ENCODE measurements at regions not wholly inside any gene's neighbourhood (a gene's known extent, or its start where the extent isn't known, plus 50 kb on each side); places are given as distances from the start of the nearest gene placed in this dataset.

- no peak overlapping the region for H3K4me3 ChIP-seq (ENCODE audit: low read length in 2 of 2)
- peaks cover 0 to 3% of the 10 kb centered on the region in 2 donors for H3K4me1 ChIP-seq (ENCODE audit: control insufficient read depth in 1 of 2, insufficient read depth in 2 of 2, low read length in 2 of 2)
- 87% methylated on average over 5 of the region's 5 CpGs for WGBS, 2 donors
- ATAC-seq (ENCODE audit: low FRiP score): no peak
- no peak overlapping the region for H3K27ac ChIP-seq (ENCODE audit: low read depth in 1 of 2, low read length in 2 of 2)
- intact Hi-C loops (cut with DNase I): loop anchor here in 1 of 2 donors (10.0 kb wide), 1 partner anchor 49 kb away; no protein-coding TSS in a partner anchor
- no peak for DNase-seq
- no peaks in the 10 kb centered on the region for H3K27me3 ChIP-seq (ENCODE audit: control insufficient read depth in 1 of 2, insufficient read depth in 2 of 2, low read length in 1 of 2)
- no peaks in the 10 kb centered on the region for H3K36me3 ChIP-seq (ENCODE audit: control insufficient read depth in 1 of 2, insufficient read depth in 2 of 2, low read length in 1 of 2)
- no peaks in the 10 kb centered on the region for H3K9me3 ChIP-seq (ENCODE audit: control insufficient read depth, low read length)
Measured at GRCh38 chr4:111263836-111264235, 641.0 kb upstream of the PITX2 start.

DNA sequence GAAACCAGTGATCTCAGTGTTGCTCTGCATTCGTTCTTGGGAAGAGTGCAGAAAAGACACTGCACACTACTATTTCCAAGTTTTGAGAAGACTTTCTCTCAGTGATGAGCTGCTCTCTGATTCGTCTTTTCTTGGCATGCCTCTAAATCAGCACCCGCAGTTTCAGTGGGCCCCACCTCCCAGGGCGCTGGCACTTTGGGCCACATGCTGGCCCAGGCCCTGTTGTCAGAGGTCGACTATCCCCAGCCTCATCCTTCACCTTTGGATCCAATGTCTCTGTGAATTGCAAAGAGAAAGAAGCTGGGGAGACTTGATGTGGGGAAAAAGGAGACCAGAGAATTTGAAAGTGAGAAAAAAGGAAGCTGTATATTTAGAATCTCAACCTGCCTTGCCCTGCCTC lies 644.1 kb upstream of the PITX2 start:
- intact Hi-C loops (cut with DNase I): loop anchor here in 1 of 2 donors (10.0 kb wide), 1 partner anchor 52 kb away; no protein-coding TSS in a partner anchor
- WGBS, 2 donors: 76 to 77% methylated on average over 5 of the region's 5 CpGs
- DNase-seq (no peak), ATAC-seq (ENCODE audit: low FRiP score) (no peak)
- H3K4me3 ChIP-seq (ENCODE audit: low read length in 2 of 2): no peak overlapping the region
- peaks cover 3 to 7% of the 10 kb centered on the region in 2 donors for H3K4me1 ChIP-seq (ENCODE audit: control insufficient read depth in 1 of 2, insufficient read depth in 2 of 2, low read length in 2 of 2)
- no peaks in the 10 kb centered on the region for H3K36me3 ChIP-seq (ENCODE audit: control insufficient read depth in 1 of 2, insufficient read depth in 2 of 2, low read length in 1 of 2)
- no peak overlapping the region for H3K27ac ChIP-seq (ENCODE audit: low read depth in 1 of 2, low read length in 2 of 2)
- H3K27me3 ChIP-seq (ENCODE audit: control insufficient read depth in 1 of 2, insufficient read depth in 2 of 2, low read length in 1 of 2): no peaks in the 10 kb centered on the region
- H3K9me3 ChIP-seq (ENCODE audit: control insufficient read depth, low read length): no peaks in the 10 kb centered on the region

DNA sequence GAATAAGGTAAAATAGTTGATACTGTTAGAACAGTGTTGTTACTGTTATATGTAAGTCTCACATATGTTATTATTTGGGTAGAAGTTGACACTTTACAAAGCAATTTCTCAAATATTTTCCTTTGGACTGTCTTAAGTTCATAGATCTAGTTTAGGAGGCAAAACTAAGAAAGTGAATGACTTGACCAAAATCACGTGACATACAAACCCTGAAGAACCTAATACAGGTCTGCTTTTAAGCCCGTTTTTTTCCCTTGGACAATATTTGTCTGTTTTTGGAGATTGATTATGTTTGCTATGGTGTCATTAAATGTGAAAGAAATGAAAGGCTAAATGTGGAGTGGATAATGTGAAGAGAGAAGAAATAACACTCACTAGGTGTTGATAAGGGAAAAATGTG lies 644.9 kb upstream of the PITX2 start:
- Histone ChIP-seq H3K4me1 (ENCODE audit: control insufficient read depth in 1 of 2, insufficient read depth in 2 of 2, low read length in 2 of 2) (peaks cover 3 to 7% of the 10 kb centered on the region in 2 donors), H3K9me3 (ENCODE audit: control insufficient read depth, low read length) (no peaks in the 10 kb centered on the region), H3K27ac (ENCODE audit: low read depth in 1 of 2, low read length in 2 of 2) (no peak overlapping the region), H3K4me3 (ENCODE audit: low read length in 2 of 2) (no peak overlapping the region), H3K27me3 (ENCODE audit: control insufficient read depth in 1 of 2, insufficient read depth in 2 of 2, low read length in 1 of 2) (no peaks in the 10 kb centered on the region), H3K36me3 (ENCODE audit: control insufficient read depth in 1 of 2, insufficient read depth in 2 of 2, low read length in 1 of 2) (no peaks in the 10 kb centered on the region)
- no peak for DNase-seq
- intact Hi-C loops (cut with DNase I): loop anchor here in 1 of 2 donors (10.0 kb wide), 1 partner anchor 53 kb away; no protein-coding TSS in a partner anchor
- ATAC-seq (ENCODE audit: low FRiP score): no peak
- WGBS, 2 donors: 89 to 94% methylated on average over 2 of the region's 2 CpGs

DNA sequence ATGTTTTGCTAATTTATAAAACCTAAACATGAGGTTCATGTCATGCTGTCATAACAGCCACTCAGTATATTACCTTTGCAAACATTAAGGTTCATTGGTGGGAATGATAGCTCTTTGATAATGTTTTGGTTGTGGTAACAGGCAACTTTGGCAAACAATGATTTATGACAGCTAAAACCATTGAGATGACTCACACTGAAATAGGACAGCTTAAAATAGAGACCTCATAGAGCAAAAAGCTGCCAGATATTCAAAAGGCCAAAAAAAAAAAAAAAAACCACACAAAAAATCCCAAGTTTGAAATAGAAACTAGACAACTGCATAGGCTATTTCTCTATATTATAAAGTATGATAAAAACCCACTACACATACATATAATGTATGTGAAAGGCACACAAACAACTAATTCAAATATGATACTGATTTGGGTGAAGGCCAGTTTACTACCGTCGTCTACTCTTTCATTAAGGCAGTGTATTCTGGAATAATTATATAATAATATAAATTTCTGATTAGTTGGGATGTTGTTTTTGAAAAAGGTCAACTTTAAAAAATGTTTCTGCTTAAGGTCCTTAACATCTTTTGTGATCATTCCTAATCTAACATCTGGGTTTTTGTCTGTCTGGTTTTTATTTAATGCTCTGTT lies 646.0 kb upstream of the PITX2 start:
- H3K4me1 ChIP-seq (ENCODE audit: control insufficient read depth in 1 of 2, insufficient read depth in 2 of 2, low read length in 2 of 2): peaks cover 2 to 7% of the 10 kb centered on the region in 2 donors
- ATAC-seq (ENCODE audit: low FRiP score) (no peak), DNase-seq (no peak)
- H3K4me3 ChIP-seq (ENCODE audit: low read length in 2 of 2): peak overlapping the region in 1 of 2 donors; percentile 34
- intact Hi-C loops (cut with DNase I): loop anchor here in 1 of 2 donors (10.0 kb wide), 1 partner anchor 54 kb away; no protein-coding TSS in a partner anchor
- WGBS, 2 donors: 9 to 10% methylated on average over 2 of the region's 2 CpGs
- no peaks in the 10 kb centered on the region for H3K9me3 ChIP-seq (ENCODE audit: control insufficient read depth, low read length)
- H3K36me3 ChIP-seq (ENCODE audit: control insufficient read depth in 1 of 2, insufficient read depth in 2 of 2, low read length in 1 of 2): no peaks in the 10 kb centered on the region
- H3K27ac ChIP-seq (ENCODE audit: low read depth in 1 of 2, low read length in 2 of 2): no peak overlapping the region
- H3K27me3 ChIP-seq (ENCODE audit: control insufficient read depth in 1 of 2, insufficient read depth in 2 of 2, low read length in 1 of 2): no peaks in the 10 kb centered on the region

DNA sequence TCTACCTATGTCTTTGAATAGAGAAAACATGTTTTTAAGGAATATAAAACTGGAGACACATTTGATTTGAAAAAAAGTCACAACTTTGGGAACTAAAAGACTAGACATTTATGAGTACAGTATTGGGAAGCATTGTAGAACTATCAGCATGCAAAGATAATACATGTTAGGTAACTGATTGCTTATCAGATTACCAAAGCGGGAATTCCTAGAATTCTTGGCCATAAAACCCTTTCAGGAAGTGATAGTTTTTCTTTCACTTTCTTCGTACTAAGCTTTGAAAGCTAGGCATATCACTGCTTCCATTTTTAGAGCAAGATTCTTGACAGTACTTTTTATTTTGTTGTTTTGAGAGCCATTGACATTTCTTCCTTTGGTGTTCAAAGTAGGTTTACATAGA lies 646.6 kb upstream of the PITX2 start:
- no peaks in the 10 kb centered on the region for H3K27me3 ChIP-seq (ENCODE audit: control insufficient read depth in 1 of 2, insufficient read depth in 2 of 2, low read length in 1 of 2)
- 3 to 5% methylated on average over 2 of the region's 2 CpGs for WGBS, 2 donors
- no peaks in the 10 kb centered on the region for H3K9me3 ChIP-seq (ENCODE audit: control insufficient read depth, low read length)
- peak overlapping the region in 1 of 2 donors; percentile 34 for H3K4me3 ChIP-seq (ENCODE audit: low read length in 2 of 2)
- peak overlapping the region in 1 of 2 donors; percentile 64 for H3K27ac ChIP-seq (ENCODE audit: low read depth in 1 of 2, low read length in 2 of 2)
- intact Hi-C loops (cut with DNase I): loop anchor here in 1 of 2 donors (10.0 kb wide), 1 partner anchor 55 kb away; no protein-coding TSS in a partner anchor
- DNase-seq (no peak), ATAC-seq (ENCODE audit: low FRiP score) (no peak)
- no peaks in the 10 kb centered on the region for H3K36me3 ChIP-seq (ENCODE audit: control insufficient read depth in 1 of 2, insufficient read depth in 2 of 2, low read length in 1 of 2)
- H3K4me1 ChIP-seq (ENCODE audit: control insufficient read depth in 1 of 2, insufficient read depth in 2 of 2, low read length in 2 of 2): peaks cover 1 to 7% of the 10 kb centered on the region in 2 donors

DNA sequence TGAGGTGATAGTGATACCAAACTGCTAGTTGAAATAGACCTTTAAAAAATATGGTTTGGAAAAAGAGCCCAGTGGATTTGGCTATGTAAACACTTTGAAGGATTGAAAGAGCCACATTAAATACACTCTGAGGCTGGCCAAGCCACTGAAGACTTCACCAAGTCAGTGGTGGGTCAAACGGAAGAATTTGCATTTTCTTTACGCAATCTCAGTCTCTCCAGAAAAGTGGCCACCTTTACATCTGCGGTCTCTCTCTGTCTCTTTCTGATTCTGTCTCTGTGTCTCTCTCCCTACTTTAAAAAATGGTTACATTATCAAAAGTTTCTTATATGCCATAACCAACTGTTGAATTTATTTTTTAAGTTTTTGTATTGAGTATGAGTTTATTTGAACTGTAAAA lies 651.2 kb upstream of the PITX2 start:
- intact Hi-C loops (cut with DNase I): no loop called here
- H3K4me3 ChIP-seq (ENCODE audit: low read length in 2 of 2): no peak overlapping the region
- H3K36me3 ChIP-seq (ENCODE audit: control insufficient read depth in 1 of 2, insufficient read depth in 2 of 2, low read length in 1 of 2): no peaks in the 10 kb centered on the region
- no peak for DNase-seq
- no peaks in the 10 kb centered on the region for H3K9me3 ChIP-seq (ENCODE audit: control insufficient read depth, low read length)
- peaks cover 0 to 7% of the 10 kb centered on the region in 2 donors for H3K4me1 ChIP-seq (ENCODE audit: control insufficient read depth in 1 of 2, insufficient read depth in 2 of 2, low read length in 2 of 2)
- ATAC-seq (ENCODE audit: low FRiP score): no peak
- H3K27me3 ChIP-seq (ENCODE audit: control insufficient read depth in 1 of 2, insufficient read depth in 2 of 2, low read length in 1 of 2): no peaks in the 10 kb centered on the region
- no peak overlapping the region for H3K27ac ChIP-seq (ENCODE audit: low read depth in 1 of 2, low read length in 2 of 2)
- WGBS, 2 donors: 80 to 88% methylated on average over 3 of the region's 3 CpGs

DNA sequence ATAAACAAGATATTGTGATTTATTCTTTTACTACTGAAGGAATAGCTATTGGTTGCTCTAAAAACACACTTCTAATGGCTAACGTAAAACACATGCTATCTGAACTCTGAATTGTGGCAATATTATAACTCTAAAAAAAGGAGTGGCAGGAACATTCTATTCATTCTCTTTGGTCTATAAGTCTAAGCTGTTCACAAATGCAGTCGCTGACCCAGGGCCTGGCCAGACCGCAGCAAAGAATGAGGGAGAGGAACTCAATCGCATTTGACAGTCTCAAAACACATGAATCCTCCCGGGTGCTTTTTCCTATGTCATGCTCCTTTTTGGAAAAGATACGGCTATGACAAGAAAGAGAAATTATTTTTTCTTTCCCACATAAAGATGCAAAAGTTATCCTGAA lies 651.6 kb upstream of the PITX2 start:
- H3K9me3 ChIP-seq (ENCODE audit: control insufficient read depth, low read length): no peaks in the 10 kb centered on the region

DNA sequence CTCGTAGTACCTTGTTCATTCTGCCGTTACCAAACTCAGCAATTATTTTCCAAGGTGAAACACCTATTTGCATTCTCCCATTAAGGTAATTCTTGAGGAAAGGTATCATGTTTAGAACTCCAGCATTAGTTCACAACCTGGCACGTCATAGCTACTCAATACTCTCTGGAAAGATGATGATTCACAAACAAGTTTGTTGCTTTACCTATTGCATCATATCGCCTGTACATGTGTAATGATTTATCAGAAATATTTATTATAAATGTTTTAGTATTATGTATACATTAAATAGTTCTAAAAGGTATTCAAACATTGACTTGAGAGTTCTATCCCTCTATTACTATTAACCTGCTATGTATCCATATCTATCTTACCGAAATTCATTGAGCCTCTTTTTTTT lies 658.3 kb upstream of the PITX2 start:
- H3K36me3 ChIP-seq (ENCODE audit: control insufficient read depth in 1 of 2, insufficient read depth in 2 of 2, low read length in 1 of 2): no peaks in the 10 kb centered on the region
- H3K4me3 ChIP-seq (ENCODE audit: low read length in 2 of 2): no peak overlapping the region
- 97% methylated on average over 5 of the region's 5 CpGs for WGBS, 2 donors
- intact Hi-C loops (cut with DNase I): loop anchor here in 1 of 2 donors (5.0 kb wide), 1 partner anchor 144 kb away; no protein-coding TSS in a partner anchor
- no peaks in the 10 kb centered on the region for H3K27me3 ChIP-seq (ENCODE audit: control insufficient read depth in 1 of 2, insufficient read depth in 2 of 2, low read length in 1 of 2)
- H3K9me3 ChIP-seq (ENCODE audit: control insufficient read depth, low read length): no peaks in the 10 kb centered on the region
- no peak for ATAC-seq (ENCODE audit: low FRiP score)
- no peaks in the 10 kb centered on the region for H3K4me1 ChIP-seq (ENCODE audit: control insufficient read depth in 1 of 2, insufficient read depth in 2 of 2, low read length in 2 of 2)
- no peak overlapping the region for H3K27ac ChIP-seq (ENCODE audit: low read depth in 1 of 2, low read length in 2 of 2)
- DNase-seq: no peak

More for the DNA sequence above, 651.6 kb upstream of the PITX2 start:
- H3K4me1 ChIP-seq (ENCODE audit: control insufficient read depth in 1 of 2, insufficient read depth in 2 of 2, low read length in 2 of 2): peaks cover 0 to 6% of the 10 kb centered on the region in 2 donors
- intact Hi-C loops (cut with DNase I): no loop called here
- no peaks in the 10 kb centered on the region for H3K27me3 ChIP-seq (ENCODE audit: control insufficient read depth in 1 of 2, insufficient read depth in 2 of 2, low read length in 1 of 2)
- DNase-seq (no peak), ATAC-seq (ENCODE audit: low FRiP score) (no peak)
- WGBS, 2 donors: 73% methylated on average over 6 of the region's 6 CpGs
- no peaks in the 10 kb centered on the region for H3K36me3 ChIP-seq (ENCODE audit: control insufficient read depth in 1 of 2, insufficient read depth in 2 of 2, low read length in 1 of 2)
- H3K4me3 ChIP-seq (ENCODE audit: low read length in 2 of 2): no peak overlapping the region
- no peak overlapping the region for H3K27ac ChIP-seq (ENCODE audit: low read depth in 1 of 2, low read length in 2 of 2)

GRCh38 chr4:111282035-111282434 lies 659.2 kb upstream of the PITX2 start:
- no peak for DNase-seq

More at GRCh38 chr4:111282035-111282434, 659.2 kb upstream of the PITX2 start:
- no peaks in the 10 kb centered on the region for H3K27me3 ChIP-seq (ENCODE audit: control insufficient read depth in 1 of 2, insufficient read depth in 2 of 2, low read length in 1 of 2)
- no peak overlapping the region for H3K27ac ChIP-seq (ENCODE audit: low read depth in 1 of 2, low read length in 2 of 2)
- no peak for ATAC-seq (ENCODE audit: low FRiP score)
- WGBS, 2 donors: 89 to 91% methylated on average over 1 of the region's 1 CpG
- no peaks in the 10 kb centered on the region for H3K36me3 ChIP-seq (ENCODE audit: control insufficient read depth in 1 of 2, insufficient read depth in 2 of 2, low read length in 1 of 2)
- no peaks in the 10 kb centered on the region for H3K4me1 ChIP-seq (ENCODE audit: control insufficient read depth in 1 of 2, insufficient read depth in 2 of 2, low read length in 2 of 2)
- no peaks in the 10 kb centered on the region for H3K9me3 ChIP-seq (ENCODE audit: control insufficient read depth, low read length)
- H3K4me3 ChIP-seq (ENCODE audit: low read length in 2 of 2): no peak overlapping the region
- intact Hi-C loops (cut with DNase I): loop anchor here in 1 of 2 donors (5.0 kb wide), 1 partner anchor 145 kb away; no protein-coding TSS in a partner anchor

Data from aorta (tissue), 5 donors.